DND-41 (cell line): ENCODE measurements at regions not wholly inside any gene's neighbourhood (a gene's known extent, or its start where the extent isn't known, plus 50 kb on each side); places are given as distances from the start of the nearest gene placed in this dataset.

Source experiments
- CTCF ChIP-seq: IDR thresholded peaks from 2 replicates; pipeline ENCODE4 v1.5.1; 2012; ENCODE audit warnings: borderline replicate concordance, low read length, moderate library complexity, mild to moderate bottlenecking; ENCODE audit not compliant: poor library complexity, severe bottlenecking; ENCODE audit errors: extremely low read depth
- EZH2 ChIP-seq: IDR thresholded peaks from 3 replicates; pipeline ENCODE4 v1.6.1; 2012; ENCODE audit warnings: borderline replicate concordance, low read depth, mild to moderate bottlenecking, moderate library complexity, low read length, inconsistent platforms; ENCODE audit not compliant: severe bottlenecking

GRCh38 chr5:118139361-118139760 lies 849.0 kb downstream of the DTWD2 start:
- TF ChIP-seq CTCF (no peak), EZH2 (no peak)
